B cell (primary cell): ENCODE measurements at regions not wholly inside any gene's neighbourhood (a gene's known extent, or its start where the extent isn't known, plus 50 kb on each side); places are given as distances from the start of the nearest gene placed in this dataset.
"Not testable (repeated sequence)": the region's sequence is repeated elsewhere in the genome, so short reads cannot be mapped to it uniquely, and the experiment has no call there.

ENCODE experiments used
- ATAC-seq: fragments of 200-7000 bp; cut with Tn5 transposase; one replicate; pipeline ENCODE4 v1.10.0; 2021; ENCODE audit warnings: low read depth, mild to moderate bottlenecking, moderate number of reproducible peaks, moderate library complexity
- CTCF ChIA-PET: fragments of 350-600 bp; sonication (Branson Sonifier 250); formaldehyde crosslinking; loops from one replicate; lab custom pipeline; 2021; ENCODE audit warnings: antibody characterized with exemption, inconsistent platforms; lab: Charles Lee
- POLR2A ChIA-PET: fragments of 350-600 bp; sonication (Branson Sonifier 250); formaldehyde crosslinking; loops from one replicate; lab custom pipeline; 2021; ENCODE audit warnings: antibody characterized with exemption; lab: Charles Lee
- DNase-seq: peaks from one replicate; pipeline ENCODE4 v3.0.0; 2013
- H2AFZ ChIP-seq: 2 replicates; pipeline ENCODE4 v1.6.1; 2012; ENCODE audit warnings: mild to moderate bottlenecking, low read depth, low read length; ENCODE audit not compliant: insufficient read depth, poor library complexity, severe bottlenecking
- H3K27ac ChIP-seq, 2 donors: 1 replicate in 1 of 2; 2 replicates in 1 of 2; pipeline ENCODE4 v1.5.1; 2012 to 2013; ENCODE audit warnings: low read length in 2 of 2, mild to moderate bottlenecking in 2 of 2, moderate library complexity in 1 of 2
- H3K27me3 ChIP-seq, 4 experiments: fragments of 200-600 bp in 1 of 4; sonication (generic) in 1 of 4; replicated peaks in 1 of 4; 1 replicate in 2 of 4; 2 replicates in 2 of 4; pipeline versions ENCODE4 v1.6.1 to v1.7.0; 2013 to 2016; ENCODE audit warnings: low read length in 3 of 4, mild to moderate bottlenecking in 2 of 4, mixed read lengths in 1 of 4, moderate library complexity in 1 of 4; ENCODE audit not compliant: insufficient read depth in 4 of 4, control insufficient read depth in 3 of 4; ENCODE audit errors: control extremely low read depth in 1 of 4
- H3K36me3 ChIP-seq, 2 experiments: replicated peaks in 1 of 2; 1 replicate in 1 of 2; 2 replicates in 1 of 2; pipeline versions ENCODE4 v1.6.1 to v1.7.1; 2013; ENCODE audit warnings: low read length in 1 of 2; ENCODE audit not compliant: insufficient read depth in 2 of 2, control insufficient read depth in 1 of 2; ENCODE audit errors: control extremely low read depth in 1 of 2, extremely low read depth in 1 of 2
- H3K4me1 ChIP-seq, 2 donors: fragments of 200-600 bp in 1 of 2; sonication (generic) in 1 of 2; 1 replicate in 1 of 2; 2 replicates in 1 of 2; pipeline versions ENCODE4 v1.5.1 to v1.6.1; 2013 to 2017; ENCODE audit warnings: low read length in 2 of 2; ENCODE audit not compliant: control insufficient read depth in 2 of 2, insufficient read depth in 2 of 2
- H3K4me2 ChIP-seq: replicated peaks from 2 replicates; pipeline ENCODE3; 2012; ENCODE audit warnings: mild to moderate bottlenecking, low read depth, low read length; ENCODE audit not compliant: poor library complexity, severe bottlenecking
- H3K4me3 ChIP-seq, 5 experiments: fragments of 200-600 bp in 1 of 5; sonication (generic) in 1 of 5; 1 replicate in 3 of 5; 2 replicates in 2 of 5; pipeline versions ENCODE4 v1.5.1 to v1.7.0; 2011 to 2016; ENCODE audit warnings: low read length in 4 of 5, mild to moderate bottlenecking in 4 of 5, low read depth in 2 of 5, control low read depth in 1 of 5, moderate library complexity in 1 of 5; ENCODE audit not compliant: insufficient read depth in 1 of 5; ENCODE audit errors: control extremely low read depth in 1 of 5, extremely low read depth in 1 of 5
- H3K79me2 ChIP-seq: fragments of 200-600 bp; sonication (generic); one replicate; pipeline ENCODE4 v1.6.0; 2016; ENCODE audit warnings: low read length; ENCODE audit not compliant: control insufficient read depth, insufficient read depth
- H3K9ac ChIP-seq: fragments of 200-600 bp; sonication (generic); 2 replicates; pipeline ENCODE4 v1.6.1; 2017; ENCODE audit warnings: mild to moderate bottlenecking, low read length, moderate library complexity
- H3K9me3 ChIP-seq, 3 donors: one replicate each; pipeline versions ENCODE4 v1.6.1 to v1.7.1; 2013; ENCODE audit warnings: low read length in 2 of 3; ENCODE audit not compliant: control insufficient read depth in 2 of 3, insufficient read depth in 1 of 3; ENCODE audit errors: control extremely low read depth in 1 of 3
- H4K20me1 ChIP-seq: 2 replicates; pipeline ENCODE4 v1.6.0; 2012; ENCODE audit warnings: mild to moderate bottlenecking, low read length; ENCODE audit not compliant: insufficient read depth, control insufficient read depth, poor library complexity, severe bottlenecking
- H3K27ac Mint-ChIP-seq: one replicate; pipeline ENCODE4 v1.8.0; 2021; ENCODE audit warnings: mixed read lengths
- H3K27me3 Mint-ChIP-seq: one replicate; pipeline ENCODE4 v1.8.0; 2021; ENCODE audit warnings: mixed read lengths
- H3K4me1 Mint-ChIP-seq: one replicate; pipeline ENCODE4 v1.8.0; 2021; ENCODE audit warnings: mixed read lengths
- H3K4me3 Mint-ChIP-seq: one replicate; pipeline ENCODE4 v1.8.0; 2021; ENCODE audit warnings: mixed read lengths
- H3K9me3 Mint-ChIP-seq: one replicate; pipeline ENCODE4 v1.8.0; 2022; ENCODE audit warnings: mixed read lengths; ENCODE audit not compliant: insufficient read depth
- EZH2 ChIP-seq: IDR thresholded peaks from 2 replicates; pipeline ENCODE4 v1.6.1; 2012; ENCODE audit warnings: borderline replicate concordance, low read depth, mild to moderate bottlenecking, moderate library complexity, low read length; ENCODE audit not compliant: insufficient read depth, poor library complexity, severe bottlenecking
- WGBS: methylation state at CpG from one replicate; pipeline ENCODE4 v1.1.5; 2013; ENCODE audit warnings: missing lambda C conversion rate; ENCODE audit not compliant: insufficient coverage; 5-methylcytosine and 5-hydroxymethylcytosine counted together
- intact Hi-C: fragments of 100-400 bp; cut with micrococcal nuclease; formaldehyde crosslinking; loops from one replicate; pipeline ENCODE4 v1.10.0; 2022
- TF ChIP-seq, protein P1 (sequence below): fragments of 200-600 bp; IDR thresholded peaks from one replicate; pipeline ENCODE4 v1.8.0; 2022; ENCODE audit warnings: antibody characterized with exemption, mild to moderate bottlenecking

- ATAC-seq: no peak
- Histone ChIP-seq H3K27me3 (no peaks in the 10 kb centered on the region), H4K20me1 (no peaks in the 10 kb centered on the region), H3K27ac (no peak overlapping the region), H3K4me2 (no peak overlapping the region), H3K4me1 (no peaks in the 10 kb centered on the region), H3K79me2 (no peaks in the 10 kb centered on the region), H3K9me3 (no peaks in the 10 kb centered on the region), H3K9ac (no peak overlapping the region), H3K4me3 (no peak overlapping the region), H2AFZ (no peak overlapping the region), H3K36me3 (no peaks in the 10 kb centered on the region)
- H3K27ac Mint-ChIP-seq: no peak overlapping the region
- DNase-seq: no peak
- TF ChIP-seq, protein P1, sequence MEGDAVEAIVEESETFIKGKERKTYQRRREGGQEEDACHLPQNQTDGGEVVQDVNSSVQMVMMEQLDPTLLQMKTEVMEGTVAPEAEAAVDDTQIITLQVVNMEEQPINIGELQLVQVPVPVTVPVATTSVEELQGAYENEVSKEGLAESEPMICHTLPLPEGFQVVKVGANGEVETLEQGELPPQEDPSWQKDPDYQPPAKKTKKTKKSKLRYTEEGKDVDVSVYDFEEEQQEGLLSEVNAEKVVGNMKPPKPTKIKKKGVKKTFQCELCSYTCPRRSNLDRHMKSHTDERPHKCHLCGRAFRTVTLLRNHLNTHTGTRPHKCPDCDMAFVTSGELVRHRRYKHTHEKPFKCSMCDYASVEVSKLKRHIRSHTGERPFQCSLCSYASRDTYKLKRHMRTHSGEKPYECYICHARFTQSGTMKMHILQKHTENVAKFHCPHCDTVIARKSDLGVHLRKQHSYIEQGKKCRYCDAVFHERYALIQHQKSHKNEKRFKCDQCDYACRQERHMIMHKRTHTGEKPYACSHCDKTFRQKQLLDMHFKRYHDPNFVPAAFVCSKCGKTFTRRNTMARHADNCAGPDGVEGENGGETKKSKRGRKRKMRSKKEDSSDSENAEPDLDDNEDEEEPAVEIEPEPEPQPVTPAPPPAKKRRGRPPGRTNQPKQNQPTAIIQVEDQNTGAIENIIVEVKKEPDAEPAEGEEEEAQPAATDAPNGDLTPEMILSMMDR: no peak
- TF ChIP-seq EZH2: no peak
- H3K4me1 Mint-ChIP-seq: no peaks in the 10 kb centered on the region
- ChIA-PET POLR2A (no interaction called here), CTCF (no interaction called here)
- no CpG with 5 or more reads among the region's 1 CpG for WGBS
- H3K9me3 Mint-ChIP-seq: no peaks in the 10 kb centered on the region
- intact Hi-C loops: no loop called here
- H3K4me3 Mint-ChIP-seq: no peak overlapping the region
- H3K27me3 Mint-ChIP-seq: no peaks in the 10 kb centered on the region
Observed at GRCh38 chr14:25826105-25826504, 771.7 kb downstream of the NOVA1 start.

DNA sequence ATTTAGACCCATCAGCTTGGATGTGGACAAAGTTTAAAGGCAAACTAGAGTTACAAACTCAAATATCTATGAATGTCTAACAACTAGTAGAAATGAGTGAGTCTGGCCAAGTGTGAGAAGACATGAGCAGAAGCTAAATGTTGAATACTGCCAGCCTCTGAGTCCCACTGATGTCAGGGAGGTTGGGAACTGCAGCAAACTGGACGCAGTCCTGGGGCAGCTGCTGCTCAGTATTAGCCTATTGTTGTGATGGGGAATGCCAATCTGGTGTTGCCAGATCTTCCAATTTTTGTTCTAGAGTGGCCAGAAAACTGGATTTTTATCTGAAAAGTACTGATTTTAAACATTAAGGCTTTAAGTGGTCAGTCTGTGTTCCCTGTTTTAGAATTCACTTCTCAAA lies 770.4 kb upstream of the STXBP6 start:
- no peak for DNase-seq
- no peaks in the 10 kb centered on the region for H3K4me1 ChIP-seq
- H2AFZ ChIP-seq: no peak overlapping the region
- no peak overlapping the region for H3K4me3 Mint-ChIP-seq
- H3K36me3 ChIP-seq: no peaks in the 10 kb centered on the region
- no peak overlapping the region for H3K9ac ChIP-seq
- POLR2A ChIA-PET: no interaction called here
- no peak for ATAC-seq
- no peaks in the 10 kb centered on the region for H3K9me3 Mint-ChIP-seq
- H3K27me3 ChIP-seq: no peaks in the 10 kb centered on the region
- 88% methylated on average over 1 of the region's 1 CpG for WGBS
- intact Hi-C loops: no loop called here
- no peaks in the 10 kb centered on the region for H3K79me2 ChIP-seq
- H3K27ac Mint-ChIP-seq: no peak overlapping the region
- H4K20me1 ChIP-seq: no peaks in the 10 kb centered on the region
- no peak overlapping the region for H3K27ac ChIP-seq
- H3K4me2 ChIP-seq: no peak overlapping the region
- CTCF ChIA-PET: interaction anchor here (0.6 kb wide), 1 partner anchor 57 kb away, joined by 3 read pairs; no protein-coding TSS in a partner anchor
- H3K4me1 Mint-ChIP-seq: no peaks in the 10 kb centered on the region
- TF ChIP-seq, protein P1: no peak
- no peak for TF ChIP-seq EZH2
- no peaks in the 10 kb centered on the region for H3K27me3 Mint-ChIP-seq
- no peak overlapping the region for H3K4me3 ChIP-seq
- H3K9me3 ChIP-seq: no peaks in the 10 kb centered on the region

DNA sequence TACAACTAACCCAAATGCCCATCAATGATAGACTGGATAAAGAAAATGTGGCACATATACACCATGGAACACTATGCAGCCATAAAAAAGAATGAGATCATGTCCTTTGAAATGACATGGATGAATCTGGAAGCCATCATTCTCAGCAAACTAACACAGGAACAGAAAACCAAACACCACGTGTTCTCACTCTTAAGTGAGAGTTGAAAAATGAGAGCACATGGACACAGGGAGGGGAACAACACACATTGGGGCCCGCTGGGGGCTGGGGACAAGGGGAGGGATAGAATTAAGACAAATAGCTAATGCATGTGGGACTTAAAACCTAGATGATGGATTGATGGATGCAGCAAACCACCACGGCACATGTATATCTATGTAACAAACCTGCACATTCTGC lies 764.7 kb upstream of the STXBP6 start:
- H3K4me3 ChIP-seq, H3K27ac ChIP-seq, POLR2A ChIA-PET, H3K4me2 ChIP-seq, H3K4me1 Mint-ChIP-seq, H4K20me1 ChIP-seq, CTCF ChIA-PET, H3K79me2 ChIP-seq, H3K36me3 ChIP-seq, H3K4me3 Mint-ChIP-seq, H3K27ac Mint-ChIP-seq, H3K9ac ChIP-seq, H3K27me3 ChIP-seq, DNase-seq, H3K9me3 Mint-ChIP-seq, ATAC-seq, intact Hi-C loops, H3K27me3 Mint-ChIP-seq, H3K9me3 ChIP-seq, H3K4me1 ChIP-seq, H2AFZ ChIP-seq: not testable (repeated sequence)
- WGBS: no CpG with 5 or more reads among the region's 3 CpGs
